DMS79 treated with DMSO at 0.1 percent for 48 hours (cell line): ENCODE measurements at regions not wholly inside any gene's neighbourhood (a gene's known extent, or its start where the extent isn't known, plus 50 kb on each side); places are given as distances from the start of the nearest gene placed in this dataset.

ENCODE experiments used
- DNase-seq: peaks from one replicate; lab custom pipeline; 2025; lab: John Stamatoyannopoulos, UW

GRCh38 chr1:29524285-29525065 lies 288.2 kb downstream of the PTPRU start:
- DNase-seq: no peak

- DNase-seq: peak; percentile 8
Measured at GRCh38 chr1:29523576-29523975, 287.3 kb downstream of the PTPRU start.

- no peak for DNase-seq
Measured at GRCh38 chr1:29523136-29523535, 286.8 kb downstream of the PTPRU start.

GRCh38 chr1:29521811-29522580 lies 285.7 kb downstream of the PTPRU start:
- no peak for DNase-seq

- DNase-seq: no peak
Measured at GRCh38 chr1:29521438-29521715, 285.1 kb downstream of the PTPRU start.

GRCh38 chr1:29520571-29521437 lies 284.5 kb downstream of the PTPRU start:
- no peak for DNase-seq

GRCh38 chr1:29519788-29520110 lies 283.4 kb downstream of the PTPRU start:
- no peak for DNase-seq

GRCh38 chr1:29519108-29519787 lies 282.9 kb downstream of the PTPRU start:
- no peak for DNase-seq

GRCh38 chr1:29518183-29518835 lies 282.0 kb downstream of the PTPRU start:
- no peak for DNase-seq

GRCh38 chr1:29517251-29518086 lies 281.1 kb downstream of the PTPRU start:
- DNase-seq: no peak

- no peak for DNase-seq
Measured at GRCh38 chr1:29516063-29516820, 279.9 kb downstream of the PTPRU start.

GRCh38 chr1:29515170-29515955 lies 279.0 kb downstream of the PTPRU start:
- DNase-seq: no peak

GRCh38 chr1:29514361-29515169 lies 278.2 kb downstream of the PTPRU start:
- no peak for DNase-seq

- DNase-seq: no peak
Measured at GRCh38 chr1:29513357-29513756, 277.0 kb downstream of the PTPRU start.

GRCh38 chr1:29511436-29511835 lies 275.1 kb downstream of the PTPRU start:
- DNase-seq: no peak

GRCh38 chr1:29508458-29509107 lies 272.3 kb downstream of the PTPRU start:
- no peak for DNase-seq

GRCh38 chr1:29506678-29507225 lies 270.4 kb downstream of the PTPRU start:
- DNase-seq: no peak
